HFFc6 (cell line): ENCODE measurements at regions not wholly inside any gene's neighbourhood (a gene's known extent, or its start where the extent isn't known, plus 50 kb on each side); places are given as distances from the start of the nearest gene placed in this dataset.

Experiments
- DNase-seq: peaks from one replicate; pipeline ENCODE4 v3.0.0-alpha.2; 2018
- H3K27ac Mint-ChIP-seq: 2 replicates; pipeline ENCODE4 v1.8.0; 2020; ENCODE audit warnings: mild to moderate bottlenecking, mixed read lengths
- H3K27me3 Mint-ChIP-seq: 2 replicates; pipeline ENCODE4 v1.8.0; 2021; ENCODE audit warnings: mild to moderate bottlenecking, moderate library complexity, mixed read lengths; ENCODE audit not compliant: insufficient read depth
- H3K36me3 Mint-ChIP-seq: 2 replicates; pipeline ENCODE4 v1.8.0; 2021; ENCODE audit warnings: low read depth, mixed read lengths
- H3K4me1 Mint-ChIP-seq: 2 replicates; pipeline ENCODE4 v1.8.0; 2020; ENCODE audit warnings: low read depth, mixed read lengths
- H3K4me3 Mint-ChIP-seq: 2 replicates; pipeline ENCODE4 v1.8.0; 2020; ENCODE audit warnings: mild to moderate bottlenecking, moderate library complexity, mixed read lengths
- H3K9me3 Mint-ChIP-seq: 2 replicates; pipeline ENCODE4 v1.8.0; 2020; ENCODE audit warnings: mild to moderate bottlenecking, mixed read lengths
- TF ChIP-seq, protein P1 (sequence below): fragments of 200-600 bp; sonication (generic); IDR thresholded peaks from 2 replicates; pipeline ENCODE4 v1.5.0; 2021; ENCODE audit warnings: antibody characterized with exemption, mild to moderate bottlenecking

DNA sequence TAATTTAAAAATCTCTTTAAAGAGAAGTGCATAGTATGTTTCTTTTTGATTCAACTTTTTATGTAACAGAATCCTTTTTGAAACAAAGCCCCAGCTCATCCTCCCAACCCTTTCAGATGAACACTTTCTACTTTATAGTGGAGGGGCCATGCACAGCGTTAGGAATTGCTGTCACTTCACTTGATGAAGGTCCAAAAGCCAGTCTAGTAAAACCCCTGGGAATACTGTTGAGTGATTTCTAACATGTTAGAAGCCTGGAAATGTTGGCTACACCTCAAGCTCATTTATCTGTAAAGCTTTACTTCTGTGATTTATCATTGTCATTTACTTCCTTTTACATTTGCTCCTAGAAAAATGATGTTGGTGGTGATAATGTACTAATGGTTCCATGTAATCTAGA is 1608.9 kb upstream of the TENM3 start:
- Mint-ChIP-seq H3K4me3 (no peak overlapping the region), H3K27ac (no peak overlapping the region), H3K36me3 (no peaks in the 10 kb centered on the region), H3K9me3 (peaks cover 10% of the 10 kb centered on the region), H3K4me1 (no peaks in the 10 kb centered on the region), H3K27me3 (no peaks in the 10 kb centered on the region)
- no peak for DNase-seq
- TF ChIP-seq, protein P1, sequence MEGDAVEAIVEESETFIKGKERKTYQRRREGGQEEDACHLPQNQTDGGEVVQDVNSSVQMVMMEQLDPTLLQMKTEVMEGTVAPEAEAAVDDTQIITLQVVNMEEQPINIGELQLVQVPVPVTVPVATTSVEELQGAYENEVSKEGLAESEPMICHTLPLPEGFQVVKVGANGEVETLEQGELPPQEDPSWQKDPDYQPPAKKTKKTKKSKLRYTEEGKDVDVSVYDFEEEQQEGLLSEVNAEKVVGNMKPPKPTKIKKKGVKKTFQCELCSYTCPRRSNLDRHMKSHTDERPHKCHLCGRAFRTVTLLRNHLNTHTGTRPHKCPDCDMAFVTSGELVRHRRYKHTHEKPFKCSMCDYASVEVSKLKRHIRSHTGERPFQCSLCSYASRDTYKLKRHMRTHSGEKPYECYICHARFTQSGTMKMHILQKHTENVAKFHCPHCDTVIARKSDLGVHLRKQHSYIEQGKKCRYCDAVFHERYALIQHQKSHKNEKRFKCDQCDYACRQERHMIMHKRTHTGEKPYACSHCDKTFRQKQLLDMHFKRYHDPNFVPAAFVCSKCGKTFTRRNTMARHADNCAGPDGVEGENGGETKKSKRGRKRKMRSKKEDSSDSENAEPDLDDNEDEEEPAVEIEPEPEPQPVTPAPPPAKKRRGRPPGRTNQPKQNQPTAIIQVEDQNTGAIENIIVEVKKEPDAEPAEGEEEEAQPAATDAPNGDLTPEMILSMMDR = no peak

DNA sequence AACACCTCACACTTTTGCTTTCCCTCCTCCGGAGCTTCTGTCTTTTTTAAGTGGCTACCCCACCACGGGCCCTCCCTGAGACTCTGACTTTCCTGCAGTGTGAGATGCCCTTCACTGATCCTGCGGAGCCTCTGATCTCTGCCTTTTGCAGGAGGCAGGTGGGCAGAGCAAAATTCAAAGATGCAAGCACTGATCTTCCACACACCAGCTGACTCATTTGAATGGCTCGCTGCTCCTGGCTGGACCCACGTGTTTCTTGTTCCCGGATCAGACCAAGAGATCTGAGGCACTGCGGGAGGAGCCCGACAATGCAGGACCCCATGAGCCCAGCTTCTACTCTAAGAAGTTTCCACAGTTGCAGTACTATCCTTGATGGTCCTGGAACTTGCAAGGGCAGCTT is 1607.9 kb upstream of the TENM3 start:
- Mint-ChIP-seq H3K27ac (no peak overlapping the region), H3K27me3 (no peaks in the 10 kb centered on the region), H3K4me1 (no peaks in the 10 kb centered on the region), H3K4me3 (no peak overlapping the region), H3K36me3 (no peaks in the 10 kb centered on the region), H3K9me3 (peaks cover 17% of the 10 kb centered on the region)
- no peak for DNase-seq
- TF ChIP-seq, protein P1 = no peak

DNA sequence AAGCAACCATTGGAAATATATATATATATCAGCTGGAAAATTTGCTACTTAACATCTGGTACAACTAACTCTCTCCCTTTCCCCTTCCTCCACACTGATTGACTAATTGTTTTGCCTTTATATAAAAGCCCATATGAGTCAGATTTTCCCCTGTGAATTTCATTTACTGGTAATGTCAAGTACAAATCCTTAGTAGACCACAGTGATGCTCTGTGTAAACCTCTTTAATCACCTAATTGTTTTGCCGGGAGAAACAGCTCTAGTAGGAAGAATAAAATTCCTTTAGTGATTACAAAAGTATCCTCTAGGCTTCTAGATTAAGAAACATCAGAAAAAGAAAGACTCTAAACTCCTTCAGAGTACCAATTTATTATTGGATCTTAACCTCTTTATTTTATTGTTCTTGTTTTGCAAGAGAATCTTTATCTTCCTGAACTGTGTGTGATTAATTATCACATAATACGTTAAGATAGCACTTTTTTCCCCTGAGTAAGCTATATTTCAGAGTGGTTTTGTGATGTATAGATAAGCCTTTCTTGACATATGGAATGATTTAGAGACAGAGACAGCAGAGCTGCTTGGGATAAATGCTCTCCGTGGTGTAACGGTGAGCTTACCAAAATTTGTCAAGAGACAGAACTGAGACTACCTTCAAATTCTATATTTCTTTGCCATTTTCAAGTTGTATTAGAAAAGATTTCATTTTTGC is 1606.4 kb upstream of the TENM3 start:
- no peaks in the 10 kb centered on the region for H3K4me1 Mint-ChIP-seq
- TF ChIP-seq, protein P1 = no peak
- no peak for DNase-seq
- H3K27ac Mint-ChIP-seq = no peak overlapping the region
- no peak overlapping the region for H3K4me3 Mint-ChIP-seq
- H3K9me3 Mint-ChIP-seq = peaks cover 14% of the 10 kb centered on the region
- no peaks in the 10 kb centered on the region for H3K36me3 Mint-ChIP-seq
- no peaks in the 10 kb centered on the region for H3K27me3 Mint-ChIP-seq

DNA sequence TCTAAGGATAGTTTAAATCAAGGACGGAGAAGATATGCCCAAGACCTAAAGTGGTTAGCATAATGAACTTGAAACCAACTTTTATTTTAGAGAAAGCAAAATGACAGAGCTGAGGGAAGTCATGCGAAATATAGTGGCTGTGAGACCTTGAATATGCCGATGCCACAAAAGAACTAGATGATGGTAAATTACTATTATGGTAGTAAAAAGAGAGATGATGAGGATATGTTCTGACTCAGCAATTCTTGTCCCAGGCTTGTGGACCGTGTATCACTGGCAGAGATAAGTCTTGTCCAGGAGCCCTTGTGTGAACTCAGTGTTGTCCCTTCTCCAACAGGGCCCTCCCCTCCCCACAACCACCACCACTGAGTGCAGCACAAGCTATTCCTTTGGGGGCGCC is 1605.6 kb upstream of the TENM3 start:
- TF ChIP-seq, protein P1 = no peak
- no peak for DNase-seq
- H3K27ac Mint-ChIP-seq = no peak overlapping the region
- no peaks in the 10 kb centered on the region for H3K27me3 Mint-ChIP-seq
- peaks cover 18% of the 10 kb centered on the region for H3K9me3 Mint-ChIP-seq
- H3K36me3 Mint-ChIP-seq = no peaks in the 10 kb centered on the region
- no peak overlapping the region for H3K4me3 Mint-ChIP-seq
- no peaks in the 10 kb centered on the region for H3K4me1 Mint-ChIP-seq

DNA sequence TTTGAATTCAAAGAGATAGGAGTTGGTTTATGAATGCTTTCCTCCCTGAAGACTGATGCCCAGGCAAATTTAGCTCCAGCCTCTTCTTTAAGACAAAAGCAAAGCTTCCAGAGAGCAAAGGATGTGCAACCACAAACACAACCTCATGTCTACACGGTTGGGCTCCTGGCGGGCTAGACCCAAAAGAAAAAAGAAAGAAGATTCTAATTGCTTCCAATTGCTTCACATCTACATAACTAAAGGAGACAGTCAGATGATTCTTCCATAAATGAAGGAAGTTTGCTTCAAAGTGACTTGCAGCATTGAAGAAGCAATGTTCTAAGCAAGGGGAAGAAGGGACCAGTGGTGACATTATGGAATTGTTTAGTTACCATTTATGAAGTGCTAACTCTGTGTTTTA is 1603.0 kb upstream of the TENM3 start:
- Mint-ChIP-seq H3K4me3 (no peak overlapping the region), H3K27me3 (no peaks in the 10 kb centered on the region), H3K27ac (no peak overlapping the region), H3K9me3 (peaks cover 14% of the 10 kb centered on the region), H3K4me1 (no peaks in the 10 kb centered on the region), H3K36me3 (no peaks in the 10 kb centered on the region)
- TF ChIP-seq, protein P1 = no peak
- no peak for DNase-seq
